Astrocyte of the cerebellum (primary cell): ENCODE measurements at regions not wholly inside any gene's neighbourhood (a gene's known extent, or its start where the extent isn't known, plus 50 kb on each side); places are given as distances from the start of the nearest gene placed in this dataset.

ENCODE experiments used
- DNase-seq: peaks from one replicate; pipeline ENCODE4 v3.0.0-alpha.2; 2011; ENCODE audit warnings: low read depth
- H3K4me3 ChIP-seq: 2 replicates; pipeline ENCODE4 v1.5.1; 2011; ENCODE audit warnings: mild to moderate bottlenecking, low read depth, low read length, moderate library complexity
- in situ Hi-C: cut with HindIII; loops from 2 replicates; pipeline ENCODE4 v1.10.0; 2017; ENCODE audit warnings: low sequenced_read_pairs
- TF ChIP-seq, protein P1 (sequence below): IDR thresholded peaks from 2 replicates; pipeline ENCODE4 v1.5.1; 2012; ENCODE audit warnings: low read length, low read depth, moderate library complexity, mild to moderate bottlenecking; ENCODE audit errors: missing control alignments

DNA sequence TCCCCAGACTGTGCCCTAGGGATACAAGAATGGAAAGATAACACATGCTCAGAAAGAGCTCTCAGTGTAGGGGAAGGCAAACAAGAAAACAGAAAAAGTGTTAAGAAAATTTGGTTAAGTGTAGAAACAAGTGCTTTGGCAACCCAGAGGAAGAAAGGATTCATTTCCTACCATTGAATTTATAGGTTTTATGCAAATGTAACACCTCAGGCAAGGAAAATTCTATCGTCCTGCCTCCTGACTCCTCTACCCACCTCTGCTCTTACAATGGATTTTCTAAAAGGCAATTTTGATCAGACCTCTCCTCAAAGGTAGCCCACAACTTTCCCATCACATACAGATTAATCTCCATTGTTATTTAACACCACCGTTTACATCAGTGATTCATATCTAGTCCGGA is 298.7 kb downstream of the RFC3 start:
- in situ Hi-C loops: no loop called here
- H3K4me3 ChIP-seq: no peak overlapping the region
- DNase-seq: no peak
- TF ChIP-seq, protein P1, sequence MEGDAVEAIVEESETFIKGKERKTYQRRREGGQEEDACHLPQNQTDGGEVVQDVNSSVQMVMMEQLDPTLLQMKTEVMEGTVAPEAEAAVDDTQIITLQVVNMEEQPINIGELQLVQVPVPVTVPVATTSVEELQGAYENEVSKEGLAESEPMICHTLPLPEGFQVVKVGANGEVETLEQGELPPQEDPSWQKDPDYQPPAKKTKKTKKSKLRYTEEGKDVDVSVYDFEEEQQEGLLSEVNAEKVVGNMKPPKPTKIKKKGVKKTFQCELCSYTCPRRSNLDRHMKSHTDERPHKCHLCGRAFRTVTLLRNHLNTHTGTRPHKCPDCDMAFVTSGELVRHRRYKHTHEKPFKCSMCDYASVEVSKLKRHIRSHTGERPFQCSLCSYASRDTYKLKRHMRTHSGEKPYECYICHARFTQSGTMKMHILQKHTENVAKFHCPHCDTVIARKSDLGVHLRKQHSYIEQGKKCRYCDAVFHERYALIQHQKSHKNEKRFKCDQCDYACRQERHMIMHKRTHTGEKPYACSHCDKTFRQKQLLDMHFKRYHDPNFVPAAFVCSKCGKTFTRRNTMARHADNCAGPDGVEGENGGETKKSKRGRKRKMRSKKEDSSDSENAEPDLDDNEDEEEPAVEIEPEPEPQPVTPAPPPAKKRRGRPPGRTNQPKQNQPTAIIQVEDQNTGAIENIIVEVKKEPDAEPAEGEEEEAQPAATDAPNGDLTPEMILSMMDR: no peak

DNA sequence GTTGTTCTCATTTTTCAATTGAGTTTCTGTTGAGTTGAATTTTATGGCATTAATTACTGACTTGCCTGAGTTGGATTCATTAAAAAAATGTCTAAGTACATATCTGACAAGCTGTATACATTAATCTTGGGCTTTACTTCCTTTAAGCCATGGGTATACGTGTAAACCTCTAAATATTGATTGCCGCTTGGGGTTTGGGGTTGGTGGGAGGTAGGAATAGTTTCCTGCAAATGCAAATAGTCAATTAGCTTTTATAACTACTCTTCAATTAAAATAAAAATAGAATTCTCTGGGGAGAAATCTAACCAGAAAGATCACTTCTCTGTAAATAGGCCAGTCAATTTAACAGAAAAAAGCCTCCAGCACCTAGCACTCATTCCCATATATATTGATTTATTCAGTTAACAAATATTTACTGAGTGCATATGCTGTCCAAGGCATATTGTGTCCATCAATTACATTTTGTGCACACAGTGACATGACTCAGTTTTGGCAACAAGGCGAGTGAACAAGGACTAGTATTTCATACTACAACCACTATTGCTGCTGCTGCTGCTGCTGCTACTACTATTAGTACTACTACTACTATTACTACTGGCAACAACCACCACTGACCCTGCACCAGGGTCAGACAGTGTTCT is 306.8 kb downstream of the RFC3 start:
- in situ Hi-C loops: no loop called here
- H3K4me3 ChIP-seq: no peak overlapping the region
- TF ChIP-seq, protein P1: no peak
- DNase-seq: no peak

DNA sequence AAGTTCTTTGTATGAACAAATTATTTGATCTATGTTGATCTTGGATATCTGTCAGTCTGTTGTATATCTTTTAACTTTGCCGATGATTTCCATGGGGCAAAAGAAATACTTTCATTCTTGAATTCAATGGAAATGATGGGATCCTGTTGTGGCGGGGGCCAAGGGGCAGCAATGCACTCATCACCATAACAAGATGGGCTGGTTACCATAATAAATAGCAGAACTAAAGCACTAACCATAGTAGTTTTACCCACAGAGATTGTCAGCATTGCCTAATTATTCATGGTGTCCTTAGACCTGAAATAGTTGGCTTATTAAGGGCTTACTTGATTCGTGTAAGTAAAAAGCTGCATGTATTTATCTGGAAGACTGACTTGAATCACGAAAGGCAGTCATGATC is 309.6 kb downstream of the RFC3 start:
- in situ Hi-C loops: no loop called here
- peak; percentile 3 for DNase-seq
- TF ChIP-seq, protein P1: no peak
- no peak overlapping the region for H3K4me3 ChIP-seq

DNA sequence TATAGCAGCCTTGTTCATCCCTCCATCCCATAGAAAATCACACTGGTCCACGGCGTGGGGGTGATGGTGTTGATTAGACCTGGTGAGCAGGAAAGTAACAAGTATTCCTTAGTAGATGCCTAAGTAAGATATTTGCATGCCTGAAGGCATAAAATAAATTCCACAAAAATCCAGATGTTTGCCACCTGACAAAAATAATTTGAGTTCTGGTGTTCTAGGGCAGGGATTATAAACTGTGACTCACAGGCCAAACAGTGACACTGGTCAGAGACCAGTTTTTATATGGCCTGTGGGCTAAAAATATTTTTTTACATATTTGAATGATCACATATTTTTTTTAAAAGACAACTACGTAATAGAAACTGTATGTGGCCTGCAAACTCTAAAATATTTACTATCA is 310.7 kb downstream of the RFC3 start:
- in situ Hi-C loops: no loop called here
- no peak overlapping the region for H3K4me3 ChIP-seq
- DNase-seq: no peak

DNA sequence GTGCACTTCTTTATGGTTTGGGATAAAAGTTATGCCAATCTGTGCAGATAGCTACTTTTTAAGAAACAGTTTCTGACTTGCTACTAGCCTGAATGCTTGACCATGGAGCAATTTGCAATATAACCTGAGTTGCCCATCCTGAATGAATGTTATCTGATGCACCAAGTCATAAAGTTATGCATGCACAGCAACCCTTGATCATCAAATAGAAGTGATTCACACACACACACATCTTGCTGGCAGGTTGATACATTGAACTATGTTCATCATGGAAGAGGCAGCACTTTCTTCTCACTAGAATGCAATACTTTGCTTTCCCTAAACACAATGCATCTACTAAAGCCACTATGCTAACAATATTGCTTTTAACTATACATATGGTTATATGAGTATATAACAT is 311.5 kb downstream of the RFC3 start:
- no peak for DNase-seq
- TF ChIP-seq, protein P1: no peak
- H3K4me3 ChIP-seq: no peak overlapping the region
- in situ Hi-C loops: no loop called here

More for the DNA sequence above, 310.7 kb downstream of the RFC3 start:
- TF ChIP-seq, protein P1: no peak

DNA sequence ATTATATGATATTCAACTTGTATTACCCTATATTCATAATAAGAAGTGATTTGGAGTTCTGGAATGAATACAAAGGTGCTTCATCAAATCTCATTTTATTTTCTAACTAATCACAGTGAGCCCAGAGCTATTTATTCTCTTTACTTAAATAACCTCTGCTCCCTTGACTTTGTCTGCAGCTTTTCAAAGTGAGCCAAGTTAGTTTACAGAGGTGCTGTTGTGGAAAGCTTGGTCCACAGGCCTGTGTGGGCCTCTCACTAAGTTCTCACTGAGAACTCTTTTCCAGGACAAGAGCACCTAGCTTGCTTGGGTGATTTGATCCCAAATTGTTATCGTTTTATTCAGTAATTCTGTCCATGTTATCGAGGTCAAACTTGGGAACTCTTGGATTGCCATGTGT is 319.3 kb downstream of the RFC3 start:
- TF ChIP-seq, protein P1: no peak
- H3K4me3 ChIP-seq: no peak overlapping the region
- no peak for DNase-seq
- in situ Hi-C loops: no loop called here

DNA sequence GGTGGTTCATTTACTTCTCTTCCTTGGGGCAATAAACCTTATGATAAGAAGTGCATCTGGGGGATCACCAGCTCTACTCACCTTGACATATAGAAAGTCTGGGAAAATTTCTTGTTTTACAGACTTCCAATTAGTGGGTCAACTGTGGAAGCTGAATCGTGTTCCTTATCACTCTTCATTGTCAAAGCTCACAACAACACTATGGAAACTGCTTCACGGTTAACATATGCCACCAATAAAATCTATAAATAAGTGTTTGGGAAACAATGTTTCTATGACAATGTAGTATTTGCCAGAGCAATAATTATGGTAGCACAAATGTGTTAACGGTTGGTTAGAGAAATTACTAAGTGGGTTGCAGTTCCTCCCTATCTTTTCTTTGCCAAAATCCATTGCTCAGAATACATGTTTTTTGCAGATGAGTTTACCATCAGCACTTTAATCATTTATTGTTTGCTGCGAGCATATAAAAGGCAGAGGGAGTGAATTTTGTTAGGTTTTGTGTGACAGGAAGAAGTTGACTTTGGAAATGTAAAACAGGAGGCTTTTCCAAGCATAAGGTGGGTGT is 321.8 kb downstream of the RFC3 start:
- in situ Hi-C loops: no loop called here
- TF ChIP-seq, protein P1: no peak
- DNase-seq: no peak
- H3K4me3 ChIP-seq: no peak overlapping the region
